A673 (cell line): ENCODE measurements at regions not wholly inside any gene's neighbourhood (a gene's known extent, or its start where the extent isn't known, plus 50 kb on each side); places are given as distances from the start of the nearest gene placed in this dataset.

ENCODE experiments used
- EZH2 ChIP-seq: fragments of 200-600 bp; sonication (generic); IDR thresholded peaks from 2 replicates; pipeline ENCODE4 v1.6.1; 2017; ENCODE audit warnings: borderline replicate concordance, low read depth, mild to moderate bottlenecking, mixed read lengths, antibody characterized with exemption, low read length; ENCODE audit not compliant: poor library complexity, severe bottlenecking
- TF ChIP-seq, protein P1 (sequence below): fragments of 300-800, 200-600 bp; sonication (generic); conservative IDR thresholded peaks from 2 replicates; pipeline ENCODE4 v1.5.1; 2017; ENCODE audit warnings: low read depth, mild to moderate bottlenecking, antibody characterized with exemption, low read length, moderate library complexity, mixed read lengths

DNA sequence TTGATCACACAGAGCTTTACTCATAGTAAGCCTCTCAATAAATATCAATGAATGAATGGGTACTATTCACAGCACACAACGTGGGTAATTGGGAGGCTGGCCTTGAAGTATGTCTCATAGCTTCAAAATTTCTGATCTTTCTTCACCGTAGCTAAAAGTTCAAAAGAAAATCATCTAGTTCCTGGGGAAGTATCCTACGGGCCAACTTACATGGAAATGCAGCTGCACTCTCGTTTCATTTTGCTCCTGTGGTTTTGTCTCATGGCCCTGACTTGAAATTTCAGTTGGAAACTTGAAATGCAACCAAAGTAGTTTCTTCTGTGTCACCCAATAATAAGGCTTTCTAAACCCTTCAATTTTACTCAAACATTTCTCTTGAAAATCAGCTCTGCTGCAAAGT, 76.1 kb upstream of the CNIH3 start:
- TF ChIP-seq, protein P1, sequence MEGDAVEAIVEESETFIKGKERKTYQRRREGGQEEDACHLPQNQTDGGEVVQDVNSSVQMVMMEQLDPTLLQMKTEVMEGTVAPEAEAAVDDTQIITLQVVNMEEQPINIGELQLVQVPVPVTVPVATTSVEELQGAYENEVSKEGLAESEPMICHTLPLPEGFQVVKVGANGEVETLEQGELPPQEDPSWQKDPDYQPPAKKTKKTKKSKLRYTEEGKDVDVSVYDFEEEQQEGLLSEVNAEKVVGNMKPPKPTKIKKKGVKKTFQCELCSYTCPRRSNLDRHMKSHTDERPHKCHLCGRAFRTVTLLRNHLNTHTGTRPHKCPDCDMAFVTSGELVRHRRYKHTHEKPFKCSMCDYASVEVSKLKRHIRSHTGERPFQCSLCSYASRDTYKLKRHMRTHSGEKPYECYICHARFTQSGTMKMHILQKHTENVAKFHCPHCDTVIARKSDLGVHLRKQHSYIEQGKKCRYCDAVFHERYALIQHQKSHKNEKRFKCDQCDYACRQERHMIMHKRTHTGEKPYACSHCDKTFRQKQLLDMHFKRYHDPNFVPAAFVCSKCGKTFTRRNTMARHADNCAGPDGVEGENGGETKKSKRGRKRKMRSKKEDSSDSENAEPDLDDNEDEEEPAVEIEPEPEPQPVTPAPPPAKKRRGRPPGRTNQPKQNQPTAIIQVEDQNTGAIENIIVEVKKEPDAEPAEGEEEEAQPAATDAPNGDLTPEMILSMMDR, result no peak
- no peak for TF ChIP-seq EZH2
